Prostate gland (tissue), 2 donors: ENCODE measurements at regions not wholly inside any gene's neighbourhood (a gene's known extent, or its start where the extent isn't known, plus 50 kb on each side); places are given as distances from the start of the nearest gene placed in this dataset.

Experiments used
- CTCF ChIP-seq, 4 experiments: fragments of 200-600 bp in 2 of 4; fragments of 450-650 bp in 2 of 4; sonication (generic) in 2 of 4; IDR thresholded peaks; 1 replicate in 3 of 4; 2 replicates in 1 of 4; pipeline ENCODE4 v1.5.1; 2016 to 2019; ENCODE audit warnings: antibody characterized with exemption in 4 of 4, mild to moderate bottlenecking in 2 of 4, moderate library complexity in 2 of 4
- POLR2A ChIP-seq: fragments of 450-650 bp; IDR thresholded peaks from one replicate; pipeline ENCODE4 v1.6.1; 2016; ENCODE audit warnings: antibody characterized with exemption, mild to moderate bottlenecking

DNA sequence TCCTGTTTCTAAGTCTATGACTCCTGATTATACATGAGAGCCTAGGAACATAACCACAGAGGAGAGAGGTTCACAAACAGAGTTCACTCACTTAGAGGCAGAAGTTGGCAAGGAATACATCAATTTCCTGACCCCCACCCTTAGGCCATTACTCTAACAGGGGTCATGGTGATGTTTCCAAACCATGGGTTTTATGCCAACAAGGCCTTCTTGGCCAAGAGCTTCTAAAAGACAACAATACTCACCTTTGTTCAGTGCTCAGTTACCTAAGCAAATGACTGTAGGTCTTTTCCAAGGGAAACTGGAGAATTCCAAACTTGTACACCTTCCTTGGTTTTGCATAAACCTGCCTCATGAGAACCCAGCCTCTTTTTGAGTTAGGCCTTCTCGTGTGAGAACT is 52.6 kb downstream of the ERICH4 start:
- no peak for TF ChIP-seq POLR2A
- no peak for TF ChIP-seq CTCF (IDR thresholded peaks at IDR 0.05)
